B cell (primary cell): ENCODE measurements at regions not wholly inside any gene's neighbourhood (a gene's known extent, or its start where the extent isn't known, plus 50 kb on each side); places are given as distances from the start of the nearest gene placed in this dataset.
"Not testable (repeated sequence)": the region's sequence is repeated elsewhere in the genome, so short reads cannot be mapped to it uniquely, and the experiment has no call there.

Experiments
- ATAC-seq: fragments of 200-7000 bp; cut with Tn5 transposase; one replicate; pipeline ENCODE4 v1.10.0; 2021; ENCODE audit warnings: low read depth, mild to moderate bottlenecking, moderate number of reproducible peaks, moderate library complexity
- CTCF ChIA-PET: fragments of 350-600 bp; sonication (Branson Sonifier 250); formaldehyde crosslinking; loops from one replicate; lab custom pipeline; 2021; ENCODE audit warnings: antibody characterized with exemption, inconsistent platforms; lab: Charles Lee
- POLR2A ChIA-PET: fragments of 350-600 bp; sonication (Branson Sonifier 250); formaldehyde crosslinking; loops from one replicate; lab custom pipeline; 2021; ENCODE audit warnings: antibody characterized with exemption; lab: Charles Lee
- DNase-seq: peaks from one replicate; pipeline ENCODE4 v3.0.0; 2013
- H2AFZ ChIP-seq: 2 replicates; pipeline ENCODE4 v1.6.1; 2012; ENCODE audit warnings: mild to moderate bottlenecking, low read depth, low read length; ENCODE audit not compliant: insufficient read depth, poor library complexity, severe bottlenecking
- H3K27ac ChIP-seq, 2 donors: 1 replicate in 1 of 2; 2 replicates in 1 of 2; pipeline ENCODE4 v1.5.1; 2012 to 2013; ENCODE audit warnings: low read length in 2 of 2, mild to moderate bottlenecking in 2 of 2, moderate library complexity in 1 of 2
- H3K27me3 ChIP-seq, 4 experiments: fragments of 200-600 bp in 1 of 4; sonication (generic) in 1 of 4; replicated peaks in 1 of 4; 1 replicate in 2 of 4; 2 replicates in 2 of 4; pipeline versions ENCODE4 v1.6.1 to v1.7.0; 2013 to 2016; ENCODE audit warnings: low read length in 3 of 4, mild to moderate bottlenecking in 2 of 4, mixed read lengths in 1 of 4, moderate library complexity in 1 of 4; ENCODE audit not compliant: insufficient read depth in 4 of 4, control insufficient read depth in 3 of 4; ENCODE audit errors: control extremely low read depth in 1 of 4
- H3K36me3 ChIP-seq, 2 experiments: replicated peaks in 1 of 2; 1 replicate in 1 of 2; 2 replicates in 1 of 2; pipeline versions ENCODE4 v1.6.1 to v1.7.1; 2013; ENCODE audit warnings: low read length in 1 of 2; ENCODE audit not compliant: insufficient read depth in 2 of 2, control insufficient read depth in 1 of 2; ENCODE audit errors: control extremely low read depth in 1 of 2, extremely low read depth in 1 of 2
- H3K4me1 ChIP-seq, 2 donors: fragments of 200-600 bp in 1 of 2; sonication (generic) in 1 of 2; 1 replicate in 1 of 2; 2 replicates in 1 of 2; pipeline versions ENCODE4 v1.5.1 to v1.6.1; 2013 to 2017; ENCODE audit warnings: low read length in 2 of 2; ENCODE audit not compliant: control insufficient read depth in 2 of 2, insufficient read depth in 2 of 2
- H3K4me2 ChIP-seq: replicated peaks from 2 replicates; pipeline ENCODE3; 2012; ENCODE audit warnings: mild to moderate bottlenecking, low read depth, low read length; ENCODE audit not compliant: poor library complexity, severe bottlenecking
- H3K4me3 ChIP-seq, 5 experiments: fragments of 200-600 bp in 1 of 5; sonication (generic) in 1 of 5; 1 replicate in 3 of 5; 2 replicates in 2 of 5; pipeline versions ENCODE4 v1.5.1 to v1.7.0; 2011 to 2016; ENCODE audit warnings: low read length in 4 of 5, mild to moderate bottlenecking in 4 of 5, low read depth in 2 of 5, control low read depth in 1 of 5, moderate library complexity in 1 of 5; ENCODE audit not compliant: insufficient read depth in 1 of 5; ENCODE audit errors: control extremely low read depth in 1 of 5, extremely low read depth in 1 of 5
- H3K79me2 ChIP-seq: fragments of 200-600 bp; sonication (generic); one replicate; pipeline ENCODE4 v1.6.0; 2016; ENCODE audit warnings: low read length; ENCODE audit not compliant: control insufficient read depth, insufficient read depth
- H3K9ac ChIP-seq: fragments of 200-600 bp; sonication (generic); 2 replicates; pipeline ENCODE4 v1.6.1; 2017; ENCODE audit warnings: mild to moderate bottlenecking, low read length, moderate library complexity
- H3K9me3 ChIP-seq, 3 donors: one replicate each; pipeline versions ENCODE4 v1.6.1 to v1.7.1; 2013; ENCODE audit warnings: low read length in 2 of 3; ENCODE audit not compliant: control insufficient read depth in 2 of 3, insufficient read depth in 1 of 3; ENCODE audit errors: control extremely low read depth in 1 of 3
- H4K20me1 ChIP-seq: 2 replicates; pipeline ENCODE4 v1.6.0; 2012; ENCODE audit warnings: mild to moderate bottlenecking, low read length; ENCODE audit not compliant: insufficient read depth, control insufficient read depth, poor library complexity, severe bottlenecking
- H3K27ac Mint-ChIP-seq: one replicate; pipeline ENCODE4 v1.8.0; 2021; ENCODE audit warnings: mixed read lengths
- H3K27me3 Mint-ChIP-seq: one replicate; pipeline ENCODE4 v1.8.0; 2021; ENCODE audit warnings: mixed read lengths
- H3K4me1 Mint-ChIP-seq: one replicate; pipeline ENCODE4 v1.8.0; 2021; ENCODE audit warnings: mixed read lengths
- H3K4me3 Mint-ChIP-seq: one replicate; pipeline ENCODE4 v1.8.0; 2021; ENCODE audit warnings: mixed read lengths
- H3K9me3 Mint-ChIP-seq: one replicate; pipeline ENCODE4 v1.8.0; 2022; ENCODE audit warnings: mixed read lengths; ENCODE audit not compliant: insufficient read depth
- EZH2 ChIP-seq: IDR thresholded peaks from 2 replicates; pipeline ENCODE4 v1.6.1; 2012; ENCODE audit warnings: borderline replicate concordance, low read depth, mild to moderate bottlenecking, moderate library complexity, low read length; ENCODE audit not compliant: insufficient read depth, poor library complexity, severe bottlenecking
- WGBS: methylation state at CpG from one replicate; pipeline ENCODE4 v1.1.5; 2013; ENCODE audit warnings: missing lambda C conversion rate; ENCODE audit not compliant: insufficient coverage; 5-methylcytosine and 5-hydroxymethylcytosine counted together
- intact Hi-C: fragments of 100-400 bp; cut with micrococcal nuclease; formaldehyde crosslinking; loops from one replicate; pipeline ENCODE4 v1.10.0; 2022
- TF ChIP-seq, protein P1 (sequence below): fragments of 200-600 bp; IDR thresholded peaks from one replicate; pipeline ENCODE4 v1.8.0; 2022; ENCODE audit warnings: antibody characterized with exemption, mild to moderate bottlenecking

DNA sequence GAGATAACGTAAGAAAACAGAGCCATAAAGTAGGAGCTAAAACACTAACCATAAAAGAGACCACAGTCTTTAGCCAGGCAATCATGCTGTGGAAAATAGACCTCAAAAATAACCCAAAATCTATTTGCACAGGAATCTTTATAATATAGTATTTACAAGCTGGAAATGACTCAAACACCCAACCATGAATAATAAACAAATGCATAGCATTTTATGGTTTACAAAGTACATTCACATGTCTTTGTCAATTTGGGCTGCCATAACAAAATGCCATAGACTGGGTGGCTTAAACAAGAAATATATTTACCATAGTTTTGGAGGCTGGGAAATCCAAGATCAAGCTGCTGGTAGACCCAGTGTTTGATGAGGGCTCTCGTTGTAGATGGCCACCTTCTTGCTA, 65.5 kb upstream of the GRB10 start:
- Histone ChIP-seq H2AFZ (no peak overlapping the region), H4K20me1 (no peaks in the 10 kb centered on the region), H3K4me2 (no peak overlapping the region), H3K9me3 (peaks cover 0 to 10% (median 0%) of the 10 kb centered on the region in 3 donors), H3K4me3 (no peak overlapping the region), H3K9ac (no peak overlapping the region), H3K4me1 (no peaks in the 10 kb centered on the region), H3K79me2 (no peaks in the 10 kb centered on the region), H3K27me3 (no peaks in the 10 kb centered on the region), H3K27ac (no peak overlapping the region), H3K36me3 (no peaks in the 10 kb centered on the region)
- DNase-seq: no peak
- Mint-ChIP-seq H3K9me3 (peaks cover 6% of the 10 kb centered on the region), H3K27ac (no peak overlapping the region), H3K4me1 (no peaks in the 10 kb centered on the region), H3K4me3 (no peak overlapping the region), H3K27me3 (peaks cover 6% of the 10 kb centered on the region)
- WGBS: no CpG with 5 or more reads among the region's 2 CpGs
- intact Hi-C loops: no loop called here
- ATAC-seq: no peak
- ChIA-PET POLR2A (no interaction called here), CTCF (no interaction called here)
- TF ChIP-seq, protein P1, sequence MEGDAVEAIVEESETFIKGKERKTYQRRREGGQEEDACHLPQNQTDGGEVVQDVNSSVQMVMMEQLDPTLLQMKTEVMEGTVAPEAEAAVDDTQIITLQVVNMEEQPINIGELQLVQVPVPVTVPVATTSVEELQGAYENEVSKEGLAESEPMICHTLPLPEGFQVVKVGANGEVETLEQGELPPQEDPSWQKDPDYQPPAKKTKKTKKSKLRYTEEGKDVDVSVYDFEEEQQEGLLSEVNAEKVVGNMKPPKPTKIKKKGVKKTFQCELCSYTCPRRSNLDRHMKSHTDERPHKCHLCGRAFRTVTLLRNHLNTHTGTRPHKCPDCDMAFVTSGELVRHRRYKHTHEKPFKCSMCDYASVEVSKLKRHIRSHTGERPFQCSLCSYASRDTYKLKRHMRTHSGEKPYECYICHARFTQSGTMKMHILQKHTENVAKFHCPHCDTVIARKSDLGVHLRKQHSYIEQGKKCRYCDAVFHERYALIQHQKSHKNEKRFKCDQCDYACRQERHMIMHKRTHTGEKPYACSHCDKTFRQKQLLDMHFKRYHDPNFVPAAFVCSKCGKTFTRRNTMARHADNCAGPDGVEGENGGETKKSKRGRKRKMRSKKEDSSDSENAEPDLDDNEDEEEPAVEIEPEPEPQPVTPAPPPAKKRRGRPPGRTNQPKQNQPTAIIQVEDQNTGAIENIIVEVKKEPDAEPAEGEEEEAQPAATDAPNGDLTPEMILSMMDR: no peak
- no peak for TF ChIP-seq EZH2

DNA sequence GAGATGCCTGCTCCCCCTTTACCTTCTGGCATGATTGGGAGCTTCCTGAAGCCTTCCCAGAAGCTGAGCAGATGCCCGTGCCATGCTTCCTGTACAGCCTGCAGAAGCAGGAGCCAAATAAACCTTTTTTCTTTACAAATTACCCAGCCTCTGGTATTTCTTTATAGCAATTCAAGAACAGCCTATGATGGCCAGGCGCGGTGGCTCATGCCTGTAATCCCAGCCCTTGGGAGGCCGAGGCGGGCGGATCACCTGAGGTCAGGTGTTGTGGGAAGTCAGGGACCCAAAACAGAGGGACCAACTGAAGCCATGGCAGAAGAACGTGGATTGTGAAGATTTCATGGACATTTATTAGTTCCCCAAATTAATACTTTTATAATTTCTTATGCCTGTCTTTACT, 62.2 kb upstream of the GRB10 start:
- POLR2A ChIA-PET, H3K79me2 ChIP-seq, H4K20me1 ChIP-seq, H3K4me1 ChIP-seq, H3K27ac ChIP-seq, intact Hi-C loops, H3K4me2 ChIP-seq, CTCF ChIA-PET, H3K9ac ChIP-seq, DNase-seq, H3K9me3 Mint-ChIP-seq, H3K4me1 Mint-ChIP-seq, ATAC-seq, H3K4me3 ChIP-seq, H3K4me3 Mint-ChIP-seq, H3K27ac Mint-ChIP-seq, H2AFZ ChIP-seq, H3K27me3 ChIP-seq, H3K36me3 ChIP-seq: not testable (repeated sequence)
- WGBS: 100% methylated on average over 1 of the region's 7 CpGs
- H3K27me3 Mint-ChIP-seq: peaks cover 12% of the 10 kb centered on the region
- peaks cover 0 to 11% (median 0%) of the 10 kb centered on the region in 3 donors for H3K9me3 ChIP-seq
